ENCODE measurements at regions not wholly inside any gene's neighbourhood (a gene's known extent, or its start where the extent isn't known, plus 50 kb on each side); places are given as distances from the start of the nearest gene placed in this dataset.
A peak's percentile ranks its signal among the peaks of the same experiment; 100 is the strongest.
"Not testable (repeated sequence)": the region's sequence is repeated elsewhere in the genome, so short reads cannot be mapped to it uniquely, and the experiment has no call there.

- no peak for DNase-seq (ENCODE audit: low read depth, low spot score)
Measured at GRCh38 chr6:131492932-131493573, 80.0 kb upstream of the ARG1 start.

DNA sequence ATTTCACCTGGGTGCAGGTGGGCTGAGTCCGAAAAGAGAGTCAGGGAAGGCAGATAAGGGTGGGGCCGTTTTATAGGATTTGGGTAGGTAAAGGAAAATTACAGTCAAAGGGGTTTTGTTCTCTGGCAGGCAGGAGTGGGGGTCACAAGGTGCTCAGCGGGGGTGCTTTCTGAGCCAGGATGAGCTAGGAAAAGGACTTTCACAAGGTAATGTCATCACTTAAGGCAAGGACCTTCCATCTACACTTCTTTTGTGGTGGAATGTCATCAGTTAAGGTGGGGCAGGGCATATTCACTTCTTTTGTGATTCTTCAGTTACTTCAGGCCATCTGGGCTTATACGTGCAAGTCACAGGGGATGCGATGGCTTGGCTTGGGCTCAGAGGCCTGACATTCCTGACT lies 68.6 kb upstream of the ARG1 start:
- DNase-seq (ENCODE audit: low read depth, low spot score) = not testable (repeated sequence)

DNA sequence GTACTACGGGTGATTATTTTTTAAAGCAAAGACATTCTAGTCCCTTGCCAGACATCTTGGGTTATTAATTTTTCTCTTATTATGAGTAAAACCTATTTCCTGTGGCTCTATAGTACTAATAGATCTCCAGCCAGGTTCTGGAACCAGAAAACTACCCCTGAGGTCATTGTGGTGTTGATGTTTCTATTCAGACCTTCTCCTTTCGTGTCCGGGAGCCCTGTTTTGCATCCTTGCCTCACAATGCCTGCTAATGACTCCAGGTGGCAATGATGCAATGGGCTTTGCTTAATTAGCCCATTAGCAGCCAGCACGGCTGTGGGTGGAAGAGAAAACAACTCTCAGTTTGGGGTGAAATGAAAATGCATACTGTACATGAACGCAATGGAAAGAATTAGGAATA lies 62.9 kb upstream of the ARG1 start:
- DNase-seq (ENCODE audit: low read depth, low spot score) = no peak

DNA sequence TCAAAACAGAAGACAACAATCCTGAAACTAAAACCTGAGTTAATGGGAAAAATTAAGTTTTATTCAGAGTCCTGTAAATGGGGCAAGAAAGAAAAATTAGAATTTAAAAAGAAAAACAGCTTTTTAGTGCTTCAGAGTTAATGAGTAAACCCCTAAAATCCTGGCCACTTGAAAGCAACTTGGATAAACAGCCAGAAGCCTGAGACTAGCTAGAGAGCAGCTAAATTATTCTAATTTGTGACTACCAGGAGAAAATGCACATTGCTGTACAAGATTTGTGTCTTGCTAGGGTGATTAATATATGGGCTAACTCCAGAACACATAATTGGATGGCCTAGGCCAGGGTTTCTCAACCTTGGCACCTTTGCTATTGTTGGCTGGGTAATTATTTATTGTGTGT lies 62.4 kb upstream of the ARG1 start:
- no peak for DNase-seq (ENCODE audit: low read depth, low spot score)

GRCh38 chr6:131519670-131520436 lies 53.2 kb upstream of the ARG1 start:
- DNase-seq (ENCODE audit: low read depth, low spot score) = peak; percentile 43

Data from astrocyte of the hippocampus (primary cell).